OCI-LY1 (cell line): ENCODE measurements at regions not wholly inside any gene's neighbourhood (a gene's known extent, or its start where the extent isn't known, plus 50 kb on each side); places are given as distances from the start of the nearest gene placed in this dataset.

ENCODE experiments used
- H2AFZ ChIP-seq: fragments of 200-600 bp; sonication (generic), shearing (Covaris generic); 2 replicates; pipeline ENCODE4 v1.6.0; 2014; ENCODE audit warnings: antibody characterized with exemption, mild to moderate bottlenecking, low read length
- H3F3A ChIP-seq: fragments of 200-600 bp; sonication (generic), shearing (Covaris generic); 2 replicates; pipeline ENCODE4 v1.6.0; 2014; ENCODE audit warnings: mild to moderate bottlenecking, antibody characterized with exemption, low read length, moderate library complexity; ENCODE audit not compliant: insufficient read depth
- H3K27ac ChIP-seq: fragments of 200-600 bp; sonication (generic); 2 replicates; pipeline ENCODE4 v1.5.1; 2014; ENCODE audit warnings: low read length, mixed run types, mild to moderate bottlenecking, low read depth; ENCODE audit not compliant: poor library complexity, severe bottlenecking
- H3K27me3 ChIP-seq: fragments of 200-600 bp; sonication (generic); 2 replicates; pipeline ENCODE4 v1.6.0; 2014; ENCODE audit warnings: antibody characterized with exemption, mild to moderate bottlenecking, low read length, moderate library complexity; ENCODE audit not compliant: insufficient read depth
- H3K36me3 ChIP-seq: fragments of 200-600 bp; sonication (generic); 2 replicates; pipeline ENCODE4 v1.6.1; 2014; ENCODE audit warnings: mild to moderate bottlenecking, antibody characterized with exemption, low read length, moderate library complexity, mixed read lengths; ENCODE audit not compliant: insufficient read depth
- H3K4me1 ChIP-seq: fragments of 200-600 bp; sonication (generic); 2 replicates; pipeline ENCODE4 v1.5.1; 2014; ENCODE audit warnings: mild to moderate bottlenecking, low read length, moderate library complexity; ENCODE audit not compliant: insufficient read depth, severe bottlenecking
- H3K4me2 ChIP-seq: fragments of 200-600 bp; sonication (generic), shearing (Covaris generic); 2 replicates; pipeline ENCODE4 v1.6.1; 2014; ENCODE audit warnings: low read length
- H3K4me3 ChIP-seq: fragments of 200-600 bp; sonication (generic); 2 replicates; pipeline ENCODE4 v1.5.1; 2014; ENCODE audit warnings: low read length, low read depth, mild to moderate bottlenecking, mixed read lengths; ENCODE audit not compliant: poor library complexity, severe bottlenecking
- H3K79me2 ChIP-seq: fragments of 200-600 bp; shearing (Covaris generic); 2 replicates; pipeline ENCODE4 v1.6.1; 2016; ENCODE audit warnings: mixed run types, low read length, mixed read lengths; ENCODE audit not compliant: insufficient read depth
- H3K9ac ChIP-seq: fragments of 200-600 bp; sonication (generic), shearing (Covaris generic); 2 replicates; pipeline ENCODE4 v1.6.1; 2014; ENCODE audit warnings: mild to moderate bottlenecking, low read length, mixed read lengths
- H3K9me2 ChIP-seq: fragments of 200-600 bp; sonication (generic), shearing (Covaris generic); 2 replicates; pipeline ENCODE4 v1.6.1; 2014; ENCODE audit warnings: low read depth, mild to moderate bottlenecking, low read length, mixed read lengths
- H3K9me3 ChIP-seq: fragments of 200-600 bp; shearing (Covaris generic); 2 replicates; pipeline ENCODE4 v1.6.1; 2014; ENCODE audit warnings: low read length, mixed read lengths
- H4K20me1 ChIP-seq: fragments of 200-600 bp; sonication (generic), shearing (Covaris generic); 2 replicates; pipeline ENCODE4 v1.6.0; 2016; ENCODE audit warnings: mild to moderate bottlenecking, low read length; ENCODE audit not compliant: insufficient read depth
- EZH2 ChIP-seq: fragments of 200-600 bp; sonication (generic), shearing (Covaris generic); IDR thresholded peaks from 2 replicates; pipeline ENCODE4 v1.8.0; 2017; ENCODE audit warnings: borderline replicate concordance, mixed run types, mild to moderate bottlenecking, antibody characterized with exemption, low read length, moderate library complexity, mixed read lengths
- TF ChIP-seq, protein P1 (sequence below): fragments of 200-600 bp; sonication (generic), shearing (Covaris generic); IDR thresholded peaks from 2 replicates; pipeline ENCODE4 v1.5.1; 2017; ENCODE audit warnings: mild to moderate bottlenecking, antibody characterized with exemption, low read length, moderate library complexity, mixed read lengths

DNA sequence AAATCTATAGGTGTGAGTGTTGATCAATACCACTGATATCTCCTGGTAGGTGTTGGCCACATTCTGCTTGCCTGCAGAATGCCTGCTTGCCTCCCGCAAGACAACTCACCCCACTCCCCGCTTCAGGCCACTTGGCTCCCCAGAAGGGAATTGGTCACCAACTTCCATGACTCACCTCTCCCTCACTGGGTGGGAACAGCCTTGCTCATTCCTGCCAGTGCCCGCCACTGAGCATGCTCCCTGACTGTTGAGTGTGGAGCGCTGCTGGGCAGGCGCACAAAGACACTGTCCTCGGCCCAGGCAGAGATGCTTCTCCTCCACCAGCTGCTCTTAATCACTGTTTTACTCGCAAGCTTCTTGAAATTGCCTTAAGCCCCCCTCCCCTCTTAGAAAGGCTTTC is 57.3 kb upstream of the PPP2R3A start:
- no peaks in the 10 kb centered on the region for H3F3A ChIP-seq
- H3K4me2 ChIP-seq: no peak overlapping the region
- no peaks in the 10 kb centered on the region for H3K27me3 ChIP-seq
- H3K9ac ChIP-seq: no peak overlapping the region
- no peak overlapping the region for H2AFZ ChIP-seq
- H3K9me3 ChIP-seq: no peaks in the 10 kb centered on the region
- H3K4me3 ChIP-seq: no peak overlapping the region
- no peaks in the 10 kb centered on the region for H3K36me3 ChIP-seq
- no peak overlapping the region for H3K27ac ChIP-seq
- H3K79me2 ChIP-seq: no peaks in the 10 kb centered on the region
- no peak for TF ChIP-seq EZH2
- TF ChIP-seq, protein P1, sequence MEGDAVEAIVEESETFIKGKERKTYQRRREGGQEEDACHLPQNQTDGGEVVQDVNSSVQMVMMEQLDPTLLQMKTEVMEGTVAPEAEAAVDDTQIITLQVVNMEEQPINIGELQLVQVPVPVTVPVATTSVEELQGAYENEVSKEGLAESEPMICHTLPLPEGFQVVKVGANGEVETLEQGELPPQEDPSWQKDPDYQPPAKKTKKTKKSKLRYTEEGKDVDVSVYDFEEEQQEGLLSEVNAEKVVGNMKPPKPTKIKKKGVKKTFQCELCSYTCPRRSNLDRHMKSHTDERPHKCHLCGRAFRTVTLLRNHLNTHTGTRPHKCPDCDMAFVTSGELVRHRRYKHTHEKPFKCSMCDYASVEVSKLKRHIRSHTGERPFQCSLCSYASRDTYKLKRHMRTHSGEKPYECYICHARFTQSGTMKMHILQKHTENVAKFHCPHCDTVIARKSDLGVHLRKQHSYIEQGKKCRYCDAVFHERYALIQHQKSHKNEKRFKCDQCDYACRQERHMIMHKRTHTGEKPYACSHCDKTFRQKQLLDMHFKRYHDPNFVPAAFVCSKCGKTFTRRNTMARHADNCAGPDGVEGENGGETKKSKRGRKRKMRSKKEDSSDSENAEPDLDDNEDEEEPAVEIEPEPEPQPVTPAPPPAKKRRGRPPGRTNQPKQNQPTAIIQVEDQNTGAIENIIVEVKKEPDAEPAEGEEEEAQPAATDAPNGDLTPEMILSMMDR: no peak
- no peaks in the 10 kb centered on the region for H3K4me1 ChIP-seq
- H4K20me1 ChIP-seq: no peaks in the 10 kb centered on the region
- no peaks in the 10 kb centered on the region for H3K9me2 ChIP-seq

DNA sequence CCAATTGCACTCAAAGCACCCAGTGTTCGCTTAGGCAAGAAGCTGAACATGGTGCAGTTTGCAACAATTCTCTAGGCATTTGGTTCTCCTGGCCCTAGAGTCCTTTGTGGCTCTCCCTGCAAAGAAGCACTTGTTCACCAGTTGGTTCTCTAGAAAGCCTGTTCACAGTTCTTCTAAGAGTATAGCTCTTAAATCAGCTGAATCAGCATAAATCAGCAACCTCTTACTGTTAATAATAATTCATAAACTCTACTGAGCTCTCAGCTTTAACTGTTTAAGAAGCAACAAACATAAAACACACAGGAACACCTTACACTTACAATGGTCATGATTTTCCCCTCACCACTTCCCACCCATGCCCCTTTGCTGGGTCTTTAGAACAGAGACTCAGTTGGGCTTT is 56.8 kb upstream of the PPP2R3A start:
- H2AFZ ChIP-seq: no peak overlapping the region

DNA sequence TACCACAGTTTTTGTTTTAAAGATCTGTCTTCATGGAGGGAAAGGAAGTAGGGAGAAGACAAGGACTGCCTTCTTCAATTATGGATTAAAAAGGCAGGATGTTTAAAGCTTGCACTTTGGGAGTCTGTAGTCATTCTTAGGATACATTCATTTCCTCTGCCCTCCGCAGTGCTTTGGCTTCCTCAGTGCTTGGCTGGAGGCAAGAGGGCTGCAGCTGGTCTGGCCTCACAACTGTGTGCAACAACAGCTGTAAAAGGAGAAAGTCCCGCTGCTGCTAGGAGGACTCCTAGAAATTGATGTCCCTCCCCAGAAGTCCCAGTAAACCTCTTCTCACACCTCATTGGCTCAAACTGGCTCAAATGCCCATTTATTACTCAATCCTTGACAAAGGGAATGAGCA is 54.4 kb upstream of the PPP2R3A start:
- Histone ChIP-seq H3K4me3 (no peak overlapping the region), H3K27me3 (no peaks in the 10 kb centered on the region), H3K4me2 (no peak overlapping the region), H3K79me2 (no peaks in the 10 kb centered on the region), H3K4me1 (no peaks in the 10 kb centered on the region), H3K27ac (no peak overlapping the region), H4K20me1 (no peaks in the 10 kb centered on the region), H3K9me2 (no peaks in the 10 kb centered on the region), H3F3A (no peaks in the 10 kb centered on the region), H2AFZ (no peak overlapping the region), H3K36me3 (no peaks in the 10 kb centered on the region), H3K9ac (no peak overlapping the region), H3K9me3 (no peaks in the 10 kb centered on the region)
- TF ChIP-seq, protein P1: no peak
- no peak for TF ChIP-seq EZH2

More for the DNA sequence above, 56.8 kb upstream of the PPP2R3A start:
- no peak overlapping the region for H3K27ac ChIP-seq
- no peaks in the 10 kb centered on the region for H3F3A ChIP-seq
- no peaks in the 10 kb centered on the region for H3K4me1 ChIP-seq
- H3K79me2 ChIP-seq: no peaks in the 10 kb centered on the region
- H3K4me3 ChIP-seq: no peak overlapping the region
- no peak overlapping the region for H3K9ac ChIP-seq
- H3K9me3 ChIP-seq: no peaks in the 10 kb centered on the region
- no peak overlapping the region for H3K4me2 ChIP-seq
- H3K9me2 ChIP-seq: no peaks in the 10 kb centered on the region
- H3K36me3 ChIP-seq: no peaks in the 10 kb centered on the region
- no peaks in the 10 kb centered on the region for H4K20me1 ChIP-seq
- H3K27me3 ChIP-seq: no peaks in the 10 kb centered on the region
- TF ChIP-seq, protein P1: no peak
- TF ChIP-seq EZH2: no peak
